Frontal cortex (tissue), 3 donors: ENCODE measurements at regions not wholly inside any gene's neighbourhood (a gene's known extent, or its start where the extent isn't known, plus 50 kb on each side); places are given as distances from the start of the nearest gene placed in this dataset.
"Not testable (repeated sequence)": the region's sequence is repeated elsewhere in the genome, so short reads cannot be mapped to it uniquely, and the experiment has no call there.

Experiments used
- DNase-seq, 2 donors: peaks; one replicate each; pipeline ENCODE4 v3.0.0; 2012; ENCODE audit warnings: low spot score in 2 of 2
- FAIRE-seq: peaks from 2 replicates; lab custom pipeline; 2012; peaks lifted over from hg19 to GRCh38; lab: Jason Lieb, UNC
- donor health status: control.
- donor health status: control.
- donor health status: control.

DNA sequence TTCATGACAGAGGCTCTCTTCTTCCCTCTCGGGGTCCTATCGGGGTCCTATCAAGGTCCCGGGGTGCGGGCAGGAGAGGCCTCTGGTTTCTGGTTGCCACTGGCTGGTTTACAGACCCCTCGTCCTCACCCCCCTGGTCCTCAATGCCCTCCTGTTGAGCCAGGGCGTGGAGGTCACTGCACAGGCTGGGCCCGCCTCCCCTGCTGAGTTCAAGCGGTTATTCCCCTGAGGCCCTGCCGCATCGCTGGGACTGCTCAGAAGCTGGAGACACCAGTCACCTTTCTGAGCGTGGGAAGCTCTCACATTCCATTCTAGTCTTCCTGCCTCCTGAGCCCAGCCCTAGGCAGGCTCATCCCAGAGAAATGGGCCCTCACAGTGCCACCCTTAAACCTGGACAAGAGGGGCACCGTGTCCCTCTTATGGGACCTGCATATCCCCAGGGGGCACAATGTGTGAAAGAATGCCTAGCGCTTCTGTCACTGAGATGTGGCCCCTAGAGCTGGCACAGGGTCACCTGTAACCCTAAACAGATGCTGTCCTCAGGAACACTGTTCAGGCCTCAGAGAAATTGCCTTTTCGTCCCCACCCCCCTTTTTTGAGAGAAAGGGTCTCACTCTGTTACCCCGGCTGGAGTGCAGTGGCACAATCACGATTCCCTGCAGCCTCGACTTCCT, 177.7 kb upstream of the RGS6 start:
- no peak for FAIRE-seq
- DNase-seq = no peak

DNA sequence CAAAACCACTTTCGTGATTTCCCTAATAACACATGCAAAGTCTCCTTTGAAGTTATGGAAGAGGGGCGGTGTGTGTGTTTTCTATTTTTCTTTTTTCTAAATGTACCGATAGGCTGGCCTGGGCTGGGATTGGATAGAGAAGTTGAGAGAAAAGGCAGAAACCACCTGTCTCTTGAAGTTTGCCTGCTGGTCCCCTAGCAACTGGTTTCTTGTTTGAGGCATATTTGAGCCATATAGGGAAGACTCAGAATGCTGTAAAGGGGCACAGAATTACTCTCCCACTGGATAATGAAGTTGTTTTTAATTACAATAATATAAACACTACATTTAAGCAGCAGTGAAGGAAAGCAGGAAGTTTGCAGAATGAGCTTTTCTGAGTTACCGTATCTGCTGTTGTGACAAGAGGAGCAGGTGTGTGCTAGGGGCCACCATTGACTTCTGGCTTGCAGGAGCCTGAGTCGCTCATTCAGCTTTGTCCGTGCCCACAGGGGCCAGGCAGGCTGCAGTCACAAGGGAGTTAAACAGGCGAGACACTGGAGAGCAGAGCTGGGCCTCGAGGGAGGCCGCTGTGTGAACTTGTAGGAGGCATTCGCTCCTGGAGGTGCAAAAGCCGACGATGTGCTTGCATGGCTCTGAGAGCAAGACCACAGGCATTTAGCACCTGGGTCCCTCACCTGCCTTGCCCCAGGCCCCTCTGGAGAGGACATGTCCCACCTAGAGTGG, 173.8 kb upstream of the RGS6 start:
- no peak for FAIRE-seq
- no peak for DNase-seq

DNA sequence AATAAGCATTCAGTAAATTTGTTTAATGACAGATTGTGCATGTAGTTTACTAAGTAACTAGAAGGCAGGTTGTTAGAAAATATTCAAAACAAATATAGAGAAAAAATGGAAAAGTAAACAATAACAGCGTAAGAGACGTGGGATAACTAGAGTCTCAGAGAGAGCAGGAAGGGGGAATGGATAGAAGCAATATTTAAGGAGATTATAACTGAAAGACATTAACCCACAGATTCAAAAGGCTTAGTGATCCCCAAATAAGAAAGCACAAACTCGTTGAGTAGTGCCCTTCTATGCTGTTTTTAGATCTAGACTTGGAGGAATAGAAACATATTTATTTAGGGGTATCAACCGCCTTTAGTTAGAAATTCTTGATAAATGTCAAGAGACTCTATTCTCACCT, 169.7 kb upstream of the RGS6 start:
- FAIRE-seq (no peak), DNase-seq (no peak)

DNA sequence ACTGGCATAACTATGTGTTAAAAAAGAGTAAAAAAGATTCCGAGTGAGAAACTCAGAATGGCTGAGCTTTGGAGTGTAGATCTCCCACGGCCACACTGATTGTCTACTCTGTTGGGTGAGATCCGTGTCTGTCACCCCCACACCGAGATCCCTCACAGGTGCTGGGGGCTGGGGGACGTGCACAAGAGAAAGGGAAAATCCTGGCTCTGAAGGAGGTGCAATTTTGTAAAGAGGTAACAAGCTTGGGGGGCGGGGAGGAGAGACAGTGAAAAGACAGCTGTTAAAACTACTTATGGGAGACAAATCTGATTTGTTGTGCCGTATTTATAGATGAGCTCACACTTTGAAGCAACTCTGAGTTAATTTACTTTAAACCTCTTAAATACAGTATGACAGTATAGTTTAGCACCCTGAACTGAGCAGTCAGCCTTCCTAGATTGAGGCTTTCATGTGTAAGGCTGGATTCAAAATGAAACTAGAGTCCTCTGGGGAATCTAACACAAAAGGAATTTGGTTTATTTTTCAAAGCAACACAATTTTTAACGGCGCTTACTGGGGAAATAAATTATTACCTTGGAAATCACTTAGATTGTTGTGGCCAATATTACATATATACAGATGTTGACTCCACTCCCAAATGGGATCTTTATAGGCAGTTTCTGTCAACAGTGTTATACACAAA, 167.4 kb upstream of the RGS6 start:
- FAIRE-seq = no peak
- DNase-seq = no peak

DNA sequence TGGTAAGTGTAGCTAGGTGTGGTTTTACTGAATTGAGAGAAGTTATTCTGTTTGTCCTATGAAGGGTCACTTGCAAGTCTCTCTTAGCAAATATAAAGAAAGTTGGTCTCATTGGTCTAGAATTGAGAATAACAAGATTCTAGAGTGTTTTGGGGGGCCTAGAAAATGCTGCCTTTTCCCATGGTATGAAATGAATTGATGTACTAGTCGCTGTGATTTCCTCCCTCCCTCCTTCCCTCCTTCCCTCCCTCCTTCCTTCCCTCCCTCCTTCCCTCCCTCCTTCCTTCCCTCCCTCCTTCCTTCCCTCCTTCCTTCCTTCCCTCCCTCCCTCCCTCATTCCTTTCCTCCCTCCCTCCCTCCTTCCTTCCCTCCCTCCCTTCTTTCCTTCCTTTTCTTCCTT, 166.7 kb upstream of the RGS6 start:
- DNase-seq = no peak
- no peak for FAIRE-seq

DNA sequence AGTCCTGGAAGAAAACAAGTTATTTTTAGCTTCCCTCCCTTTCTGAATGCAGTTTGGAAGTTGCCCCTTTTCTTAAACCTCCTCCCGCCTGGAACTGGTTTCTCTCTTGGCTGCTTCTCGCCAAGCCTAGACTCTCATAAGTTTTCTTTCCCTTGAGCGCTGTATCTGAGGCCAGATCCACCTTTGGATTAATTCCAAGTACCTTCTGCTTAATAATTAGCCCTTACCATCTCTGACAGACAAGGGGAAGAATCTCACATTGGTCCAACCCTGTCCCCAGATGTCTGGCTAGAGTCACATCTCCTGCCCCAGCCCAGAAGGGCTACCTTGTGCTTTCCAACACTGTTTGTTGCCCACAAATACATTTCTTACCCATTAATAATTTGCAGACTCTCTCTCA, 161.8 kb upstream of the RGS6 start:
- DNase-seq (no peak), FAIRE-seq (no peak)

DNA sequence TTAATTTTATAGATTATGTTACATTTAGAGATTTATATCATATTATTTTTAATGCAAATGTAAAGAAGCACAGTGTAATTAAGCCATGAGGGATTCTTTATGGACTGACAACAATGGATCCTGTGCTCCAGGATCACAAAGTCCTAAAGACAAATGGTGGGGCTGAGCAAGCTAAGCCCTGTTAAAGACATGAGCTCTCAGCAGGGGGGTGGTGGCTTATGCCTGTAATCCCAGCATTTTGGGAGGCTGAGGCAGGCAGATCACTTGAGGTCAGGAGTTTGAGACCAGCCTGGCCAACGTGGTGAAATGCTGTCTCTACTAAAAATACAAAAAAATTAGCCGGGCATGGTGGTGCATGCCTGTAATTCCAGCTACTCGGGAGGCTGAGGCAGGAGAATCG, 160.8 kb upstream of the RGS6 start:
- not testable (repeated sequence) for DNase-seq, FAIRE-seq

DNA sequence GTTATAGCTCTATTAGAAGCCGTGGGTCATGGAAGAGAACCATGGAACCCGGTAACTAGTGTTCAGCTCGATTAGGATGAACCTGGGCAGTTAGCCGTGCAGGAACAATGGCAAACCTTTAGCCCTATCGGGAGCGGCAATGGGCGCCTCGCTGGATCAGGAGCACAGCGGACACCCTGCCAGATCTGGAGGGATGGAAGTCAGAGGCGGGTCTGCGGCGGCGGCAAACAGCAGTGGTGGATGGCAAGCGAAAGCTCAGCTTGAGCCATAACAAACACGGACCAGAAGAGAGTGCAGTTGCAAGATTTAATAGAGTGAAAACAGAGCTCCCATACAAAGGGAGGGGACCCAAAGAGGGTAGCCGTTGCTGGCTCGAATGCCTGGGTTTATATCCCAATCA, 160.2 kb upstream of the RGS6 start:
- FAIRE-seq, DNase-seq: not testable (repeated sequence)

DNA sequence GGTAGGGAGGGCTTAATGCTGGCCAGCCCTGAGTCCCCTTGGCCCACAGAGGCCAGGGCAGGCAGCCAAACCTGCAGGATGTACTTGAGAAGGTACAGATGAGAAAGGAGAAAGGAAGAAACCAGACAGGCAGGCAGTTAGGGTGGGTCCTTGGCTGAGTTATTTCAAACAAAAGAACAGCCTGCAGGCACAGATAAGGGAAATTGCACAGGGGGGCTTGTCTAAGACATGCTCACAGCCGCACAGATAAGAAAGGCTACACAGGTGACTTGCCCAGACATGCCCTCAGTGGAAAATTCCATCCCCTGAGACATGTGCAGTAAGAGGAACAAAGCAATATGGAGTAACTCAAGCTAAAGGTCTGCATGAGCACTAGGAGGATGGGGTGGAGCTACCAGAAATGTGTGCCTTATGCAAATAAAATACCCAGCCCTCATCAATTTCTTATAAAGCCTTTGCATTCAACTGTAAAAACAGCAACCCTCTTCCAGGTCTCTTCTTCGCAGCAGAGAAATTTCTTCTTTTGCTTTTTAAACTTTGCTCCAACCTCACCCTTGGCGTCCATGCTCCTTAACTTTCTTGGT, 158.2 kb upstream of the RGS6 start:
- FAIRE-seq (no peak), DNase-seq (no peak)

DNA sequence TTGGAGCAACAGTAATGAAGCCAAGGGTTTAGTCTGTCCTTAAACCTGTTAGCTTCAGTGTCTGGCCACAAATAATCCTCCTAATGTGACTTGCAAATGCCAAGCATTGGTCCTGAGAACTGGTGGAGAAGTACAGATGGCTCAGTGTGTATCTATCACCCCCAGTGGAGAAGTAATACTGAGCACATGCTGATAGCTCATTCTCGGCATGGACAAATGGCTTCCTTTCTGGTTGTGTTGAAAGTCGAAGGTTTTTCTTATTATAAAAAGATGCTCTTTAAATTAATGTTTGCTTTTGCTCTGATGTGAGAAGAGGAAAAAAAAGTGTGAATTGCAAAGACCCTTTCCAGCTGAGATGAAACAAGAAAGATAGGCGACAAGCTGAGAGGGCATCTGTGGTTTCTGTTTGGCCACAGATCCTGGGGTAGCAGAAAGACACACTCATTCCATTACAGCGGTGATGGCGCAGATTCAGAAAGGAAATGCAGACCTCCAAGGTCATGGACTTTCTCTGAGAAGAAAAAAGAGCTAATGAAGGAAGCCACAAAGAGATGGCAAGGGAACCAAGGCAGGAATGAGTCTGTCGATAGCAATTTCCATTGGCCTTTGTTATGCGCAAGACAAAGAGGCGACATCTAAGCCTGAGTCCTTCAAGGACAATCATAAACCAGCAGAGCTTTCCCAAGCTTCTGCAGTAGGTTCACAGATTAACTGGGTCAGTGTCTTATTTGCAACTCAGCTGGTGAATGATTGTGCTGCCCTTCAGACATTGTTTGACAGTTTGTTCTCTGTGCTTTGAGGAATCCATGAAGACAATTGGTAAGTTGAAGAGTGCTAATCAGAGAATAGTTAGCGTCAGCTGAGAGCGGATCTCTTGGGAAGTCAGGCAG, 155.5 kb upstream of the RGS6 start:
- FAIRE-seq (no peak), DNase-seq (no peak)

DNA sequence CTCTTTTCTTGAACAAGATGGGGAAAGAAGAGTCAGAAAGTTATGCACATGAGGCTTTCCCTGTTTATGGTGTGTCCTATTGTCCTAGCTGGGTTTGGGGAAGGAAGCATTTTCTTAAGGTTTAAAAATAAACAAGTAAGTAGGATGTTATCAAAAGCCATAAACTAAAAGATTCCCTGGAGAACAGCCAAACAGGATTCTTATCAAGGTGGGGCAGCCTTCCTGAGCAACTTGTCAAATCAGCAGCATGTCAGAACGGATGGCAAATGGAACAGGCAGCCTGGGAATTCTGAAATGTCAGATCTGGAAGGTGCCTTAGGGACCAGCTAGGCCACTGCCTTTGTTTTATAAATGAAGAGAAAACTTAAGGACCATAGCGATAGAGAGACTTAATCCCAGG, 152.2 kb upstream of the RGS6 start:
- FAIRE-seq (no peak), DNase-seq (no peak)

DNA sequence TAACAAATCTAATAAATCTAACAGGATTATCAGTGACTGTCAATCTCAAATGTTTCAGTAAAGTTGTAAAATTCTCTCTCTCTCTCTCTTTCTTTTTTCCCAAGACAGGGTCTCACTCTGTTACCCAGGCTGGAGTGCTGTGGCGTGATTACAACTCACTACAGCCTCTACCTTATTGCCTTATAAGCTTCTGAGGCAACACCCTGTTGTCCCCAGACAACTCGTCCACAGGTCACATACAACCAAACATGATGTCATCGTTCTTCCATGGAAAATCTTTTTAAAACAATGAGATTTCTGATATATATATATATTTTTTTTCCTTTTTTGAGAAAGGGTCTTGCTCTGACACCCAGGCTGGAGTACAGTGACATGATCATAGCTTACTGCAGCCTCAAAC, 151.4 kb upstream of the RGS6 start:
- no peak for FAIRE-seq
- DNase-seq = no peak

DNA sequence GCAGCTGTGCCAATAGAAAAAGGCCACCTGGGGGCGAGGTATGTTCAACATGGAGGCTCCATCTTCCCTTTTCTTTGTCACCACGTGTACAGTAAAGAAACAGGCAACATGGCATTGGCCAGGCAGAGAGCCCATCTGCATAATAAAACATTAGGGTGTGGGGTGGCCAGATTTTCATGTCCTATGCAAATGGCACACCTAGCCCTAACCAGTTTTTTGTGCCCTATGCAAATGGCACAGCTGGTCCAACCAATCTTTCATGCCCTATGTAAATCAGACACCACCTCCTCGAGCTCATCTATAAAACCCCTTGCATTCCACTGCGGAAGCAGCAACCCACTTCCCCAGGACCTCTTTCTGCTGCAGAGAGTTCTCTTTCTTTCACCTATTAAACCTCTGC, 149.1 kb upstream of the RGS6 start:
- DNase-seq = no peak
- FAIRE-seq = no peak

DNA sequence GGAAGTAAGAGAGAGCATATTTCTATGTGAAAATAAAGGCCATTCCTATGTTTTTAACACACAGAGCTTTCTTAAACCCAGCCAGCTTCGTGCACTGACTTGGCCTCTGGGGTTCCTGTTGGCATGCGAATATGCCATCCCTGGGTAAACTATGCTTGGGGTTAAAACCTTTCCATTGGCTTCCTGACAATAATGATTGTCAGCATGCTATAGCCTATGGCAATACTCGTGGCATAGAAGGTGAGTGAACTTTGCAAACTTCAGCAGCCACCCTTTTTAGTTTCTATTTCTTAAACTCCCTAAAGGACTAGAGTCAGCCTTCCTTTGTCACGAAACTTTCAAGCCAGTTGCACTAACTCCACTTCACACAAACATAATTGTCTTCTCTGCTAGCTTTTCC, 148.4 kb upstream of the RGS6 start:
- no peak for FAIRE-seq
- no peak for DNase-seq

DNA sequence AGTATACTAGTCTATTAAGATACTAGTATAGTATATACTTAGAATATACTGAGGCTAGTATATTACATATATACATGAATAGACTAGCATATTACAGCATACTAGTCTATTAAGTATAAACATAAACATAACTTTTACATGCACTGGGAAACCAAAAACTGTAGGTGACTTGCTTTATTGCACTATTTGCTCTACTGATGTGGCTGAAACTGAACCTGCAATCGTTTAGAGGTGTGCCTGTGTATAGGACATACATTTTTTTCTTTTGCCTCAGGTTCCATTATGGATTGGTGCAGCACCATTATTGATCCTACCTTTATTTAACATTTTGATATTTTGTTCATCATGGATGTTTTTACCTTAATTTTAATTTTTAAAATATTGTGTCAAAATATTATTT, 143.2 kb upstream of the RGS6 start:
- FAIRE-seq (no peak), DNase-seq (no peak)

DNA sequence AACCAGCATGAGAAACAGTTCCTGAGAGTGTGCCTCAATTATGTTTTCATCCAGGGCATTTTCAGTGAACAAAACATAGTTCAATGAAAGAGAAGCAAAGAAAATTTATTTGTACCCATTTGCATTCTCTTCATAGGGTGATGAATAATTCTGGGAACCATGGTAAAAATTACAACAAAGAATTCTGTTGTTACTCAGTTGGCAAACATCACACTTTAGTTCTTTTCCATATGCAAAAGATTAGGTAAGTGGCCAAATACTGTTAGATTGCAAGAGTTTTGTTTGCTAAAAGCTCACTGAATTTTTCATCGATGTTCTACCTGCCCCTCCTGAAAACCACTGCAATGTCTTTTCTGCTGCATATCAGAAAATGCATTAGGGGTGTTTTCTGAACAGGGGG, 132.4 kb upstream of the RGS6 start:
- DNase-seq (no peak), FAIRE-seq (no peak)

DNA sequence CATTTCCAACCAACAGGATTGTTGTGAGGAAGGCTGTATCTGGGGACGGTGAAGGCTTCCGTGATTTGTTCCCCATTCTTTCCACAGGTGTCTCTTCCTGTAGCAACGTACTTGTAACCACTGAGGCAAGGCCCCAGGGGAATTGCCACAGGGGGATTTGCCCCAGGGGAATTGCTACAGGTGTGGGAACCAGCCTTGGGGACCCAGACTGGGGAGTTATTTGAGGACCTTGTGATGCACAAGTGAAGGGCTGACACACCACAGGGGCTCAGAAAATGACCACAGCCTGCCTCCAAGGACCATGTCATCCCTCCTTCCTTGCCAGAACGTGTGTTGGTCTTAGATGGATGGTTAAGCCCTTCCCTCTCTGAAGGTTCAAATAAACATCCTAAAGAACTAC, 131.4 kb upstream of the RGS6 start:
- DNase-seq = no peak
- FAIRE-seq = no peak

DNA sequence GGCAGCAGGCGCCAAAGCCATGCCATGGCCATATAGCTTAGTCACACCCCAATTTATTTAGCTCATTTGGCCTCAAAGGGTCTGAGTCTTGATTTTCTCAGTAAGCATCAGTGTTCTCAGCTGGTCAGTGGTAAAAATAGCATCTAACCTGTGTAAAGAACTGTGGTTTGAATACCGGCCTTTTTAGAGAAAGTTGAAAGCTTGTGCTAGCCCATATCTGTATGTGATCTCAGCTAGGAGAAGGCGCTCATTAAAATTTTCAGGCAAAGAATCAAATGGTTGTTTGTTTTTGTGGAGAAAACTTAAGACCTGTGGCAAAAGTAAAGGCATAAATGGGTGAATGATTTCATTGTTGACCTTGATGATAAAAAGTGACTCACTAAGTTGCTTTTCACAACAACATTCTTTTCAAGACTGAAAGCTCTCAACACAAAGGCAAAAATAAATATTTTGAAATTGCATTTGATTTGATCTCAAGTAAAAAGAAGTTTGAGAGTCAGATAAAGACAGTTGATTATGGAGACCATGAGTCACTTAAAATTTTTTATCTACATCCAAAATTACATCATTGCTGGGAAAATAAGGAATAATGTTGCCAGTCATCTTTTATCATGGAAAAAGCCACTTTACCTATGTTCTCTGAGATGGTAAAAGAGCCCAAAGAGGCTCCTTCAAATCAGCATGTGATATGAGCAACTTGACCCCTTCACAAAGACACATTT, 128.5 kb upstream of the RGS6 start:
- FAIRE-seq = no peak

DNA sequence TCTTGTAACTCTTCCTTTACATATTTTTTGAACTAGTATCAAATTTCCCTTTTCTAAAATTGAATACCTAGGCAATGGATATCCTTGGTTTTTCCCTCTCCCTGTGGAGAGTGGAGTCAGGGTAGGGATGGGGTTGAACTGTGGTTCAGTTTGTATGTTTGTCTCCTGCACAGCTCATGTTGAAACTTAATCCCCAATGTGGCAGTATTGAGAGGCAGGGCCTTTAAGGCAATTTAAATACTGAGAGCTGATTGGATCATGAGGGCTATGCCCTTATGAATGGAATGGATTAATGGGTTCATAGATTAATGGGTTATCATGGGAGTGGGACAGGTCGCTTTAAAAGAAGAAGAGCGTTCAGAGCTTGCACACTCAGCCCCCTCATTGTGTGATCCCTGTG, 127.2 kb upstream of the RGS6 start:
- no peak for DNase-seq

More for the DNA sequence above, 128.5 kb upstream of the RGS6 start:
- DNase-seq = no peak

More for the DNA sequence above, 127.2 kb upstream of the RGS6 start:
- FAIRE-seq = no peak
